ENCODE measurements at regions not wholly inside any gene's neighbourhood (a gene's known extent, or its start where the extent isn't known, plus 50 kb on each side); places are given as distances from the start of the nearest gene placed in this dataset.

- peaks cover 2% of the 10 kb centered on the region for H3K9me3 ChIP-seq (ENCODE audit: low read depth, low read length)
- no peak overlapping the region for H2AFZ ChIP-seq (ENCODE audit: low read length)
- TF ChIP-seq, protein P1, sequence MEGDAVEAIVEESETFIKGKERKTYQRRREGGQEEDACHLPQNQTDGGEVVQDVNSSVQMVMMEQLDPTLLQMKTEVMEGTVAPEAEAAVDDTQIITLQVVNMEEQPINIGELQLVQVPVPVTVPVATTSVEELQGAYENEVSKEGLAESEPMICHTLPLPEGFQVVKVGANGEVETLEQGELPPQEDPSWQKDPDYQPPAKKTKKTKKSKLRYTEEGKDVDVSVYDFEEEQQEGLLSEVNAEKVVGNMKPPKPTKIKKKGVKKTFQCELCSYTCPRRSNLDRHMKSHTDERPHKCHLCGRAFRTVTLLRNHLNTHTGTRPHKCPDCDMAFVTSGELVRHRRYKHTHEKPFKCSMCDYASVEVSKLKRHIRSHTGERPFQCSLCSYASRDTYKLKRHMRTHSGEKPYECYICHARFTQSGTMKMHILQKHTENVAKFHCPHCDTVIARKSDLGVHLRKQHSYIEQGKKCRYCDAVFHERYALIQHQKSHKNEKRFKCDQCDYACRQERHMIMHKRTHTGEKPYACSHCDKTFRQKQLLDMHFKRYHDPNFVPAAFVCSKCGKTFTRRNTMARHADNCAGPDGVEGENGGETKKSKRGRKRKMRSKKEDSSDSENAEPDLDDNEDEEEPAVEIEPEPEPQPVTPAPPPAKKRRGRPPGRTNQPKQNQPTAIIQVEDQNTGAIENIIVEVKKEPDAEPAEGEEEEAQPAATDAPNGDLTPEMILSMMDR (IDR thresholded peaks at IDR 0.05; ENCODE audit: extremely low read depth, low read depth, low read length) = no peak
- H3K36me3 ChIP-seq (ENCODE audit: insufficient read depth, low read length) = no peaks in the 10 kb centered on the region
- DNase-seq (ENCODE audit: insufficient read length, low spot score, missing footprints) = no peak
- no peak overlapping the region for H3K27ac ChIP-seq (ENCODE audit: low read depth, low read length)
- no peaks in the 10 kb centered on the region for H4K20me1 ChIP-seq (ENCODE audit: insufficient read depth, low read length)
- H3K4me2 ChIP-seq (ENCODE audit: insufficient read depth, low read length) = no peak overlapping the region
- H3K79me2 ChIP-seq (ENCODE audit: insufficient read depth, low read length) = no peaks in the 10 kb centered on the region
- H3K4me1 ChIP-seq (ENCODE audit: insufficient read depth, low read length) = no peaks in the 10 kb centered on the region
- no peaks in the 10 kb centered on the region for H3K27me3 ChIP-seq (ENCODE audit: insufficient read depth, low read length)
- no peak overlapping the region for H3K4me3 ChIP-seq (ENCODE audit: insufficient read depth, low read length)
Measured at GRCh38 chr4:180808862-180809261, 1434.3 kb upstream of the TENM3 start.

DNA sequence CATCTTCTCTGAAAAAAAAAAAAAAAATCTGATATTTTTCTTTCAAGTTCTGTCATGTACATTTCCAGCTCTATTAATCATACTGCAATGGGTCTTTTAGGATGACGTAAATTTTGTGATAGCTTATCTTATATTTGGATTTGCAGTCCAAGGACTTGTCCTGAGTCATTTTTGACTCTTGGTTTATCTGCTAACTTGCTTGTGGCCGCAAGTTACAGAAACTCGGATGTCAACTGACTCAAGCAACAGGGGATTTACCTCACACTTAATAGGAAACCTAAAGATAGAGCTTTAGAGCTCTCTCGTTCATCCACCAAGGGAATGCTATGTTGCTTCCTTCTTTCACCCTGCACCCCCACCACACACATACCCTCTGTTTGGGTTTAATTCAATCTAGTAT lies 1433.8 kb upstream of the TENM3 start:
- H3K9me3 ChIP-seq (ENCODE audit: low read depth, low read length) = peaks cover 2% of the 10 kb centered on the region
- no peak overlapping the region for H3K27ac ChIP-seq (ENCODE audit: low read depth, low read length)
- H3K79me2 ChIP-seq (ENCODE audit: insufficient read depth, low read length) = no peaks in the 10 kb centered on the region
- no peaks in the 10 kb centered on the region for H3K27me3 ChIP-seq (ENCODE audit: insufficient read depth, low read length)
- TF ChIP-seq, protein P1 (IDR thresholded peaks at IDR 0.05; ENCODE audit: extremely low read depth, low read depth, low read length) = no peak
- H3K4me1 ChIP-seq (ENCODE audit: insufficient read depth, low read length) = no peaks in the 10 kb centered on the region
- H2AFZ ChIP-seq (ENCODE audit: low read length) = no peak overlapping the region
- H3K4me2 ChIP-seq (ENCODE audit: insufficient read depth, low read length) = no peak overlapping the region
- no peak overlapping the region for H3K4me3 ChIP-seq (ENCODE audit: insufficient read depth, low read length)
- H4K20me1 ChIP-seq (ENCODE audit: insufficient read depth, low read length) = no peaks in the 10 kb centered on the region
- H3K36me3 ChIP-seq (ENCODE audit: insufficient read depth, low read length) = no peaks in the 10 kb centered on the region
- no peak for DNase-seq (ENCODE audit: insufficient read length, low spot score, missing footprints)

GRCh38 chr4:180810581-180810980 lies 1432.6 kb upstream of the TENM3 start:
- no peaks in the 10 kb centered on the region for H3K36me3 ChIP-seq (ENCODE audit: insufficient read depth, low read length)
- TF ChIP-seq, protein P1 (IDR thresholded peaks at IDR 0.05; ENCODE audit: extremely low read depth, low read depth, low read length) = no peak
- H2AFZ ChIP-seq (ENCODE audit: low read length) = no peak overlapping the region
- H3K79me2 ChIP-seq (ENCODE audit: insufficient read depth, low read length) = no peaks in the 10 kb centered on the region
- H3K4me3 ChIP-seq (ENCODE audit: insufficient read depth, low read length) = no peak overlapping the region
- no peak for DNase-seq (ENCODE audit: insufficient read length, low spot score, missing footprints)
- H4K20me1 ChIP-seq (ENCODE audit: insufficient read depth, low read length) = no peaks in the 10 kb centered on the region
- peaks cover 2% of the 10 kb centered on the region for H3K9me3 ChIP-seq (ENCODE audit: low read depth, low read length)
- H3K27ac ChIP-seq (ENCODE audit: low read depth, low read length) = no peak overlapping the region
- no peaks in the 10 kb centered on the region for H3K27me3 ChIP-seq (ENCODE audit: insufficient read depth, low read length)
- H3K4me2 ChIP-seq (ENCODE audit: insufficient read depth, low read length) = no peak overlapping the region
- H3K4me1 ChIP-seq (ENCODE audit: insufficient read depth, low read length) = no peaks in the 10 kb centered on the region

- Histone ChIP-seq H3K4me2 (ENCODE audit: insufficient read depth, low read length) (no peak overlapping the region), H3K79me2 (ENCODE audit: insufficient read depth, low read length) (no peaks in the 10 kb centered on the region), H3K27me3 (ENCODE audit: insufficient read depth, low read length) (no peaks in the 10 kb centered on the region), H4K20me1 (ENCODE audit: insufficient read depth, low read length) (no peaks in the 10 kb centered on the region), H3K4me3 (ENCODE audit: insufficient read depth, low read length) (no peak overlapping the region), H3K4me1 (ENCODE audit: insufficient read depth, low read length) (no peaks in the 10 kb centered on the region), H2AFZ (ENCODE audit: low read length) (no peak overlapping the region), H3K9me3 (ENCODE audit: low read depth, low read length) (peaks cover 2% of the 10 kb centered on the region), H3K36me3 (ENCODE audit: insufficient read depth, low read length) (no peaks in the 10 kb centered on the region), H3K27ac (ENCODE audit: low read depth, low read length) (no peak overlapping the region)
- no peak for DNase-seq (ENCODE audit: insufficient read length, low spot score, missing footprints)
- TF ChIP-seq, protein P1 (IDR thresholded peaks at IDR 0.05; ENCODE audit: extremely low read depth, low read depth, low read length) = no peak
Measured at GRCh38 chr4:180811556-180811955, 1431.6 kb upstream of the TENM3 start.
